NOMO-1 treated with DMSO at 0.1 percent for 48 hours (cell line): ENCODE measurements at regions not wholly inside any gene's neighbourhood (a gene's known extent, or its start where the extent isn't known, plus 50 kb on each side); places are given as distances from the start of the nearest gene placed in this dataset.
"Not testable (repeated sequence)": the region's sequence is repeated elsewhere in the genome, so short reads cannot be mapped to it uniquely, and the experiment has no call there.

ENCODE experiments used
- DNase-seq: peaks from one replicate; lab custom pipeline; 2025; ENCODE audit not compliant: unreplicated experiment; lab: John Stamatoyannopoulos, UW

- peak; percentile 89 for DNase-seq
Observed at GRCh38 chr5:174532455-174533453, 191.6 kb upstream of the MSX2 start.

DNA sequence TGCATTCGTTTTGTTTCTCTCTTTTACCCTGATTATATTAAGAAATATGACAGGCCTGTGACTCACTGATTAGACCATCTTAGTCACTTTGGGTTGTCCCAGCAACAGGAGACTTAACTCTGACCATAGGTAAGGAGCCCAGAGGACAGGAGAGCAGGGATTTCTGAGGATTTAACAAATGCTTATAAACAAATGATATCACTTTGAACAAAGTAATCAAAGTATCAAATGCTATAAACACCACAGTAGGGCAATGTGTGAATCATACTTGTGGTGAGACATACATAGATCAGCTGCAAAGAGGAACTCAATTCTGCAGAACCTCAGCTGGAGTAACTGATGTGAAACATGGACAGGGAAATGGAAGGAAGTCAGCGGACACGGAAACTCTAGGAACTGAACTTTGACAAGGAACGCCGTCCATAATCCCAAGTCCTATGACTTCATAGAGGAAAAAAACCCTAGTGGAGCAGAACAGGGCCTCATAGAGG is 190.6 kb upstream of the MSX2 start:
- peak; percentile 81 for DNase-seq

- no peak for DNase-seq
Observed at GRCh38 chr5:174535669-174536068, 188.7 kb upstream of the MSX2 start.

- DNase-seq = not testable (repeated sequence)
Observed at GRCh38 chr5:174539823-174540222, 184.6 kb upstream of the MSX2 start.

DNA sequence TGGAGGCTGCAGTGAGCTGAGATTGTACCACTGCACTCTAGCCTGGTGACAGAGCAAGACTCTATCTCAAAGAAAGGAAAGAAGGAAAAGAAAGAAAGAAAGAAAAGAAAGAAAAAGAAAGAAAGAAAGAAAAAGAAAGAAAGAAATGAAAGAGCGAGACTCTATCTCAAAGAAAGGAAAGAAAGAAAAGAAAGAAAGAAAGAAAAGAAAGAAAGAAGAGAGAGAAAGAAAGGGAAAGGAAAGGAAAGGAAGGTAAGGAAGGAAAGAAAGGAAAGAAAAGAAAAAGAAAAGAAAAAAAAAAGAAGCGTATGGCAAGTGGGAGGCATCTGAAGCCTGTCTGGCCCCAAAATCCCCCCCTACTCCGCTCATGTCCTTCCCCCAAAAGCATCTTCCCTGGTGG is 182.3 kb upstream of the MSX2 start:
- DNase-seq = no peak

DNA sequence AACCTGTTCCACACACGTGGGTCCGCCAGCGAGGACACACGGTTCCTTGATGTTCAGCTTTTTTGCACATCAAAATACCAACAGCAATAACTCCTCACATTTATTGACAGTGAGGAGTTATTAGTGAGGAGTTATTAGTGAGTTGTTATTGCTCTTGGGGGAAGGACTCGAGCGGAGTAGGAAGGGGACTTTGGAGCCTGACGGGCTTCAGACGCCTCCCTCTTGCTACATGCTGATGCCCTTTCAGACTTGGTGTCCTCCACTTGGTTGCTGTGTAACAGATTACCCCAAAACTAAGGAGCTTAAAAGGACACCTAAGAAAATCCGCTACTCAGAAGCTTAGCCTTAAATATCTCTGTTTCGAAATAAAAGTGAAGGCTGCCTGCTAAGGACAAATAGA is 181.9 kb upstream of the MSX2 start:
- no peak for DNase-seq

DNA sequence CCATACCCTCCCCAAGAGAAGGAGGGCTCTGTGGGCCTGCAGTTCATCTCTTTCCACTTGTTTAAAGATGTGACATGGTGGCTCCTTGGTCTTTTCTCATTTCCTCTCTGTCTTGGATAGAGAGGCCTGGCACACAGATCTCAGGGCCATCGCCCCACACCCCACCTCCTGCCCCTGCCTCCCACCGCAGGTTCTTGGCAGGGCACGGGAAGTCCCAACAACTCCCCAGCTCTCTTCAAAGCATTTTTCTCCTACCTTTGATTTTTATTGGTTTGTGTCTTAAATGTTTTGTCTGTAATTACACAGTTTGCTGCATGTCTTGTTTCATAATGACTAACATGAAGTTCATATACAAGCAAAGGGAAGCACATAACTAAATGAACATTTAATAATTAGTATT is 178.5 kb upstream of the MSX2 start:
- no peak for DNase-seq

- no peak for DNase-seq
Observed at GRCh38 chr5:174547814-174548213, 176.6 kb upstream of the MSX2 start.

DNA sequence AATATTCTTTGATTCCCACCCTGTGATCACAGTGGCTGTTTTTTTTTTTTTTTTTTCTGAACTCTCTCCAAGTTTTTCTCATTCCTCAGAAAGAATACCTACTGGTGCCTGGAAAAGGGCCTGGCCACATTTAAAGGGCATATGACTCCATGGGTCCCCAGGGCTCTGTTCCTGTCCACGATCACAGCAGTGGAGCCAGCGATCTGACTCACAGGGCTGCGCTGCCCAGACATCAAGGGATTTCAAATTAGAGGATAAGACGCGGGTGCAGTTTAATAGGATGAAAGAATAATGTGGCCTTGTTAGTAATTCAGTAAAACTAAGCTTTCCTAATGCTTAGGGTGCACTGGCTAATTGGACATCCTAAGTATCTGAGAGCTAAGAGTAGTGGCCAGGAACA is 175.1 kb upstream of the MSX2 start:
- no peak for DNase-seq

- DNase-seq = no peak
Observed at GRCh38 chr5:174550026-174550425, 174.4 kb upstream of the MSX2 start.

- DNase-seq = no peak
Observed at GRCh38 chr5:174552428-174552827, 172.0 kb upstream of the MSX2 start.

GRCh38 chr5:174553556-174553955 is 170.8 kb upstream of the MSX2 start:
- DNase-seq = no peak

GRCh38 chr5:174555726-174556125 is 168.7 kb upstream of the MSX2 start:
- DNase-seq = no peak

DNA sequence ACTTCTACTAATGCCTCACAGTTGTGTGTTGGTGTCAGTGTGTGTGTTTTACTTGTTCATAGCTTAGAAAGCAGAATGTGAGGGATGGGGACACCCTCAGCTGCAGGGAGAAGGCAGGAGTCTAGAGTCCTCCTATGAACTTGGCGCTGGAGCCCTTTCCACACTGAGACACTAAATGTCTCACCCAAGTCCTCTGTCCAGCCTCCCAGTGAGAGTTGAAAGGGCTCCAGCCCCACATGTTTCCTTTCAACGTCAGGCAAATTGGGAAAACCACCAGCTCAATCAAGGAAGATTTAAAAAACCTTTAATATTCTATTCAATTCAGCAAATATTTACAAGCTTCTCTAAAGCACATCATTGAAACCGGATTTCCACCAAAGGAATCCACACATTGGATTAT is 167.6 kb upstream of the MSX2 start:
- DNase-seq = no peak

- no peak for DNase-seq
Observed at GRCh38 chr5:174558190-174558589, 166.2 kb upstream of the MSX2 start.

GRCh38 chr5:174559141-174559540 is 165.2 kb upstream of the MSX2 start:
- no peak for DNase-seq

DNA sequence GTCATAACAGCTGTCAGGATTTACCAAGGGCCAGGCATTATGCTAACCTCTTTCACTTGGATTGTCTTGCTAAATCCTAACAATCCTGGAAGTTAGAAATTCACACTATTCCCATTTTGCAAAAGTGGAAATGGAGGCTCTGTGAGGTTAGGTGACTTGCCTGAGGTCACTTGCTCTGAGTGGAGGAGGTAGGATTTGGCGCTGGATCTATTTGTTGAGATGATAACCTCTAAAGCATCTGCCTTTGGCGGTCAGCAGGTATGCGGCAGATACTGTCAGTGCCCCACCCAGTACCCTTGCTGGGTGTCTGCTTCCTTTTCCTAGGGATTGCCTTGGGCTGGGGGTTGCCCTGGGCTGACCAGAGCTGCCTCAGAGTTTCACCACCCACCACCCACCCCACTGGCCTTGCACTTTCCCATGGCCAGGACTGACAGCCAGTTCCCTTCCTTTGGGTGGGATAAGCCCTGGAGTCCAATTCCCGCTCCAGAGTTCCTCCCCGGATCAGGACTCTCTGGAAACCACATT is 164.8 kb upstream of the MSX2 start:
- DNase-seq = no peak

- DNase-seq = no peak
Observed at GRCh38 chr5:174560861-174561260, 163.5 kb upstream of the MSX2 start.

DNA sequence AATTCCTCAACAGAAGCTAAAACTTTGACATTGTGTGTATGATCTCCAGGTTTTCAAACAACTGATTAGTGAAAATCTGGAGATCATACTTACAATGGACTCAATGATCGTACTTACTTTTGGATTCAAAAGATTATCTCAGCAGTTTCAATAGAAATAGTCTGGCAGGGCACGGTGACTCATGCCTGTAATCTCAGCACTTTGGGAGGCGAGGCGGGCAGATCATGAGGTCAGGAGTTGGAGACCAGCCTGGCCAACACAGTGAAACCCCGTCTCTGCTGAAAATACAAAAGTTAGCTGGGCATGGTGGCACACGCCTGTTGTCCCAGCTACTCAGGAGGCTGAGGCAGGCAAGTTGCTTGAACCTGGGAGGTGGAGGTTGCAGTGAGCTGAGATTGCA is 161.3 kb upstream of the MSX2 start:
- not testable (repeated sequence) for DNase-seq

DNA sequence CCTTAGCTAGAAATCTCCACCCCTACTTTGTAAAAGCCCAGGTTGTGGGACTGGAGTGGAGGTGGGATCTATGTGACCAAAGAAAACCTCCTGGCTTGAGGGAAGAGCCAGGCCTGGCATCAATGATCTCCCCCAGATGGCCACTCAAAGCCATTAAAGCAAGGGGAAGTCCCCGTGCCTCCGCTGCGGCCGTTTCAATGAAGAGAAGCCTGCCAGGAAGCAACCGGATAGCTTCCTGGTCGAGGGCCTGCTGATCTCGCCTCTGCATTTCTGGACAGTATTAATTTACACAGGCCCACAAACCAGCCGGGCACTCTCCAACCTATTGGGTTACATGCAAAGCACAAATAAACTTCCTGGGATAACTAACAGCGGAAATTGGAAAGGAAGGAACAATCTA is 160.5 kb upstream of the MSX2 start:
- DNase-seq = no peak

DNA sequence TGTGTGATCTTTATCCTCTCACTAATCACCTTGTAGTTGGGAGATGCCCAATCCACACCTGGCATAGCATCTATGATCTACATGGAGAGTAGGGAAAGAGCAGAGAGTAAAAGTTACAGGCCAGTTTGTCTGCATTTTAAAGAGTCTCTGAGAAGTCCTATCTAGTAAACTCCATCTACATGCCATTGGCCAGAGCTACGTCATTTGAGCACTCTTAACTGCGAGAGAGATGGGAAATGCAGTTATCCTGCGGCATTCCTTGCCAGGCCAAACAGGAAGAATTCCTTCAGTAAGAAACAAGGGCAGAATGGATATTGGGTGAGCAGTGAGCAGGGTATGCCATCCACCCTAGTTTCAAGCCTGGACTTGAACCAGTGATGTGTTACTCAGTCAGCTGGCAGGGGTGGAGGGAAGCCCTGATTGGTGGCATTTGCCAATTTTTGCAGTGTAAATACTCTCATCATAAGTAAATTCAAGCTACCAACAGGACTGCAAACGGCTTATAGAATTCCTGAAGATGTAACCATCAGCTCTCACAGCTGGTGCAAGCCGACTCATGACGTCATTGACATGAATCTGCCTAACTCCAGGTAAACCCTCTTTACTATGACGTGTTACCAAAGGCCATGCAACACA is 156.8 kb upstream of the MSX2 start:
- no peak for DNase-seq

GRCh38 chr5:174570662-174571061 is 153.7 kb upstream of the MSX2 start:
- no peak for DNase-seq
